GM12874 (cell line): ENCODE measurements at regions not wholly inside any gene's neighbourhood (a gene's known extent, or its start where the extent isn't known, plus 50 kb on each side); places are given as distances from the start of the nearest gene placed in this dataset.

Experiments used
- CTCF ChIP-seq: IDR thresholded peaks from 2 replicates; pipeline ENCODE4 v1.5.1; 2011; ENCODE audit warnings: low read depth, mild to moderate bottlenecking, control low read depth, low read length, moderate library complexity; ENCODE audit not compliant: insufficient read depth

GRCh38 chr10:81524467-81524866, 350.5 kb upstream of the NRG3 start:
- no peak for TF ChIP-seq CTCF

GRCh38 chr10:81532403-81532802, 342.6 kb upstream of the NRG3 start:
- no peak for TF ChIP-seq CTCF

- TF ChIP-seq CTCF, result no peak
These were observed 340.0 kb upstream of the NRG3 start for GRCh38 chr10:81534991-81535390.

- no peak for TF ChIP-seq CTCF
These were observed 333.5 kb upstream of the NRG3 start for GRCh38 chr10:81541517-81541916.

- TF ChIP-seq CTCF, result no peak
These were observed 328.8 kb upstream of the NRG3 start for GRCh38 chr10:81546243-81546642.

- no peak for TF ChIP-seq CTCF
These were observed 326.8 kb upstream of the NRG3 start for GRCh38 chr10:81548160-81548559.

GRCh38 chr10:81564143-81564542, 310.9 kb upstream of the NRG3 start:
- TF ChIP-seq CTCF, result no peak

GRCh38 chr10:81569488-81569887, 305.5 kb upstream of the NRG3 start:
- no peak for TF ChIP-seq CTCF
